Liver (tissue), 8 donors: ENCODE measurements at regions not wholly inside any gene's neighbourhood (a gene's known extent, or its start where the extent isn't known, plus 50 kb on each side); places are given as distances from the start of the nearest gene placed in this dataset.
A peak's percentile ranks its signal among the peaks of the same experiment; 100 is the strongest.

Experiments used
- DNase-seq: peaks from one replicate; pipeline ENCODE4 v3.0.0-alpha.2; 2017; ENCODE audit warnings: low spot score
- H3K27ac ChIP-seq, 2 donors: one replicate each; pipeline ENCODE4 v1.7.0; 2013; ENCODE audit warnings: inconsistent platforms in 2 of 2, low read length in 2 of 2, control low read depth in 1 of 2, low read depth in 1 of 2, mild to moderate bottlenecking in 1 of 2
- H3K27me3 ChIP-seq, 4 donors: one replicate each; pipeline versions ENCODE4 v1.6.1 to v1.7.0; 2013; ENCODE audit warnings: low read length in 3 of 4, inconsistent platforms in 1 of 4, mild to moderate bottlenecking in 1 of 4, moderate library complexity in 1 of 4; ENCODE audit not compliant: control insufficient read depth in 4 of 4, insufficient read depth in 4 of 4
- H3K36me3 ChIP-seq, 4 donors: one replicate each; pipeline versions ENCODE4 v1.6.1 to v1.7.0; 2013; ENCODE audit warnings: low read length in 3 of 4, mild to moderate bottlenecking in 3 of 4, low read depth in 1 of 4, moderate library complexity in 1 of 4; ENCODE audit not compliant: control insufficient read depth in 4 of 4, insufficient read depth in 3 of 4
- H3K4me1 ChIP-seq, 4 donors: one replicate each; pipeline versions ENCODE4 v1.6.1 to v1.7.0; 2013; ENCODE audit warnings: low read length in 3 of 4, mild to moderate bottlenecking in 3 of 4, moderate library complexity in 1 of 4; ENCODE audit not compliant: control insufficient read depth in 4 of 4, insufficient read depth in 4 of 4
- H3K4me3 ChIP-seq, 3 donors: one replicate each; pipeline versions ENCODE4 v1.6.1 to v1.7.0; 2013; ENCODE audit warnings: low read length in 3 of 3, control low read depth in 1 of 3, low read depth in 1 of 3, mild to moderate bottlenecking in 1 of 3
- H3K9ac ChIP-seq, 2 donors: one replicate each; pipeline ENCODE4 v1.7.0; 2013; ENCODE audit warnings: low read length in 2 of 2, mild to moderate bottlenecking in 2 of 2, moderate library complexity in 2 of 2, control low read depth in 1 of 2, low read depth in 1 of 2
- H3K9me3 ChIP-seq, 4 donors: one replicate each; pipeline versions ENCODE4 v1.6.1 to v1.7.0; 2013; ENCODE audit warnings: low read length in 3 of 4; ENCODE audit not compliant: control insufficient read depth in 4 of 4
- EGR1 ChIP-seq, 2 donors: IDR thresholded peaks; 2 replicates each; pipeline ENCODE4 v1.6.1; 2016 to 2018; ENCODE audit warnings: antibody characterized with exemption in 2 of 2, low read depth in 2 of 2
- FOXA1 ChIP-seq: IDR thresholded peaks from 2 replicates; pipeline ENCODE4 v1.6.1; 2016; ENCODE audit warnings: antibody characterized with exemption
- FOXA2 ChIP-seq: IDR thresholded peaks from 2 replicates; pipeline ENCODE4 v1.6.1; 2016; ENCODE audit warnings: antibody characterized with exemption
- GABPA ChIP-seq, 2 donors: IDR thresholded peaks in 1 of 2; conservative IDR thresholded peaks in 1 of 2; 2 replicates each; pipeline ENCODE4 v1.6.1; 2016; ENCODE audit warnings: antibody characterized with exemption in 2 of 2, mild to moderate bottlenecking in 1 of 2, moderate library complexity in 1 of 2
- HNF4A ChIP-seq, 2 donors: conservative IDR thresholded peaks; 2 replicates each; pipeline ENCODE4 v1.6.1; 2016; ENCODE audit warnings: antibody characterized with exemption in 2 of 2, mild to moderate bottlenecking in 2 of 2
- HNF4G ChIP-seq: IDR thresholded peaks from 2 replicates; pipeline ENCODE4 v1.6.1; 2016; ENCODE audit warnings: antibody characterized with exemption
- JUND ChIP-seq, 2 donors: IDR thresholded peaks; 2 replicates each; pipeline ENCODE4 v1.6.1; 2016; ENCODE audit warnings: antibody characterized with exemption in 2 of 2
- NR2F2 ChIP-seq: IDR thresholded peaks from 2 replicates; pipeline ENCODE4 v1.6.1; 2016; ENCODE audit warnings: antibody characterized with exemption
- RAD21 ChIP-seq, 2 donors: IDR thresholded peaks; 2 replicates each; pipeline ENCODE4 v1.6.1; 2016; ENCODE audit warnings: antibody characterized with exemption in 2 of 2, mild to moderate bottlenecking in 2 of 2
- RXRA ChIP-seq, 2 donors: IDR thresholded peaks; 2 replicates each; pipeline ENCODE4 v1.6.1; 2017 to 2018; ENCODE audit warnings: antibody characterized with exemption in 2 of 2, mild to moderate bottlenecking in 1 of 2
- SP1 ChIP-seq: IDR thresholded peaks from 2 replicates; pipeline ENCODE4 v1.6.1; 2018; ENCODE audit warnings: antibody characterized with exemption, mild to moderate bottlenecking
- TAF1 ChIP-seq: conservative IDR thresholded peaks from 2 replicates; pipeline ENCODE4 v1.6.1; 2016; ENCODE audit warnings: antibody characterized with exemption, mild to moderate bottlenecking
- YY1 ChIP-seq: IDR thresholded peaks from 2 replicates; pipeline ENCODE4 v1.6.1; 2016; ENCODE audit warnings: antibody characterized with exemption, mild to moderate bottlenecking
- WGBS: extraction: QIAGEN DNeasy Blood & Tissue Kit; methylation state at CpG from one replicate; pipeline ENCODE4 v1.1.7; 2013; 5-methylcytosine and 5-hydroxymethylcytosine counted together
- TF ChIP-seq, protein P1 (sequence below): IDR thresholded peaks from 2 replicates; pipeline ENCODE4 v1.6.1; 2016; ENCODE audit warnings: antibody characterized with exemption
- TF ChIP-seq, protein P2 (sequence below): IDR thresholded peaks from 2 replicates; pipeline ENCODE4 v1.6.1; 2016; ENCODE audit warnings: antibody characterized with exemption
- TF ChIP-seq, protein P3 (sequence below): IDR thresholded peaks from 2 replicates; pipeline ENCODE4 v1.6.1; 2016; ENCODE audit warnings: antibody characterized with exemption
- TF ChIP-seq, protein P4 (sequence below): fragments of 150-350 bp; IDR thresholded peaks from 2 replicates; pipeline ENCODE4 v1.5.1; 2017; ENCODE audit warnings: improper control_type of control experiment, low read depth, low read length; ENCODE audit not compliant: missing input control
- TF ChIP-seq, protein P5 (sequence below): IDR thresholded peaks from 2 replicates; pipeline ENCODE4 v1.6.1; 2016; ENCODE audit warnings: antibody characterized with exemption, mild to moderate bottlenecking
- donor health status: healthy.
- donor health status: healthy.
- donor health status: healthy.
- donor health status: healthy.
- donor health status: healthy.

DNA sequence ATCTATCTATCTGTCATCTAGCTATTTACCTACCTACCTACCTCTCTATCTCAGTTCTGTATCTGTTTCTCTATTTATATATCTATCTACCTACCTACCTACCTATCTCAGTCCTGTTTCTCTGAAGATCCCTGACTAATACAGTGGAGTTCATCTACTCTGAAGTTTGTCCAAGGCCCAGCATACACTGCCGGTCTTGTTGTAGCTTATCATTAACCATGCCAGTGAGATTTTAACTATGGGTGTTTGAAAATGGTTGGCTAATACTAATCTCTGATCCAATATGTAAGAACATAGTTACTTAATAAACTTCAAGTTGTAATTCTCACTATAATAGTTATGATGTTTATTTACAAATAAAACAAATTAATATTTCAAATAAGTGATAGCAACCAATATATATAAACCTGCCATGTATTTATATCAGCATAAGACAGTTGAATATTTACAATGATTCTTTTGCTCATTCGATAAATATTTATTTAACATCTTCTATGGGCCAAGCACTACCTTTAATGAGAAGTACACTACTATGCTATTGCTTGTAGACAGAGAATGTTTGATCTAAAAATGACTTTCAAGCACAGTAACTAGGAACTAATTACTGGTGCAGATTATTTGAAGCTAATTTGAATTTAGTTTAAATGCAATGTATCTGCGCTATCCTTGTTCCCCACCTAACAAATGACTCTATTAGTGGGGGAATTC, 242.1 kb downstream of the KLF5 start:
- Histone ChIP-seq H3K9ac (no peak overlapping the region), H3K4me3 (no peak overlapping the region), H3K4me1 (peaks cover 0 to 5% (median 2%) of the 10 kb centered on the region in 4 donors), H3K27me3 (no peaks in the 10 kb centered on the region), H3K36me3 (no peaks in the 10 kb centered on the region), H3K9me3 (no peaks in the 10 kb centered on the region), H3K27ac (no peak overlapping the region)
- peak; percentile 69 for TF ChIP-seq YY1
- TF ChIP-seq JUND (IDR thresholded peaks at IDR 0.05), result peak in 1 of 2 donors; percentile 23
- peak in 1 of 2 donors; percentile 25 for TF ChIP-seq RAD21 (IDR thresholded peaks at IDR 0.05)
- peak; percentile 21 for TF ChIP-seq SP1
- no peak for TF ChIP-seq HNF4G
- no peak for TF ChIP-seq FOXA2
- TF ChIP-seq, protein P1, sequence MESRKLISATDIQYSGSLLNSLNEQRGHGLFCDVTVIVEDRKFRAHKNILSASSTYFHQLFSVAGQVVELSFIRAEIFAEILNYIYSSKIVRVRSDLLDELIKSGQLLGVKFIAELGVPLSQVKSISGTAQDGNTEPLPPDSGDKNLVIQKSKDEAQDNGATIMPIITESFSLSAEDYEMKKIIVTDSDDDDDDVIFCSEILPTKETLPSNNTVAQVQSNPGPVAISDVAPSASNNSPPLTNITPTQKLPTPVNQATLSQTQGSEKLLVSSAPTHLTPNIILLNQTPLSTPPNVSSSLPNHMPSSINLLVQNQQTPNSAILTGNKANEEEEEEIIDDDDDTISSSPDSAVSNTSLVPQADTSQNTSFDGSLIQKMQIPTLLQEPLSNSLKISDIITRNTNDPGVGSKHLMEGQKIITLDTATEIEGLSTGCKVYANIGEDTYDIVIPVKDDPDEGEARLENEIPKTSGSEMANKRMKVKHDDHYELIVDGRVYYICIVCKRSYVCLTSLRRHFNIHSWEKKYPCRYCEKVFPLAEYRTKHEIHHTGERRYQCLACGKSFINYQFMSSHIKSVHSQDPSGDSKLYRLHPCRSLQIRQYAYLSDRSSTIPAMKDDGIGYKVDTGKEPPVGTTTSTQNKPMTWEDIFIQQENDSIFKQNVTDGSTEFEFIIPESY, result peak; percentile 47
- TF ChIP-seq, protein P2, sequence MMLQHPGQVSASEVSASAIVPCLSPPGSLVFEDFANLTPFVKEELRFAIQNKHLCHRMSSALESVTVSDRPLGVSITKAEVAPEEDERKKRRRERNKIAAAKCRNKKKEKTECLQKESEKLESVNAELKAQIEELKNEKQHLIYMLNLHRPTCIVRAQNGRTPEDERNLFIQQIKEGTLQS, result no peak
- TF ChIP-seq, protein P3, sequence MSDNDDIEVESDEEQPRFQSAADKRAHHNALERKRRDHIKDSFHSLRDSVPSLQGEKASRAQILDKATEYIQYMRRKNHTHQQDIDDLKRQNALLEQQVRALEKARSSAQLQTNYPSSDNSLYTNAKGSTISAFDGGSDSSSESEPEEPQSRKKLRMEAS, result no peak
- TF ChIP-seq GABPA (IDR thresholded peaks at IDR 0.05 in 1 of 2, conservative IDR thresholded peaks at IDR 0.05 in 1 of 2), result no peak
- TF ChIP-seq NR2F2, result no peak
- TF ChIP-seq RXRA (IDR thresholded peaks at IDR 0.05), result no peak
- peak in 1 of 2 donors; percentile 45 for TF ChIP-seq HNF4A (conservative IDR thresholded peaks at IDR 0.05)
- DNase-seq, result no peak
- 57% methylated on average over 3 of the region's 3 CpGs for WGBS

DNA sequence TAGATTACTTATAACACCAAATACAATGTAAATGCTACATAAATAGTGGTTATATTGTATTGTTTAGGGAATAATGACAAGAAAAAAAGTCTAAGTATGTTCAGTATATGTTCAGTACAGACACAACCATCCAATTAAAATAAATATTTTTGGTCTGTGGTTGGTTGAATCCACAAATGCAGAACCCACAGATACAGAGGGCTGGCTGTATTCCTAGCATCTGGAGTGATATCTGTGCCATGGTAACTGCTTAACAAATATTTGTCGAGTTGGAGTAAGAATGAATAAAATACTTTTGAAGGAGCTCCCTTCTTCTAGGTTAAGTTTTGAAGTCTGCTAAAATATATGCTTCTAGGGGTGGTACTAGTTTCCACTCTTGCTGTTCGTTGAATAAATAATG, 241.0 kb downstream of the KLF5 start:
- TF ChIP-seq YY1 (no peak), JUND (IDR thresholded peaks at IDR 0.05) (no peak), EGR1 (IDR thresholded peaks at IDR 0.05; ENCODE audit: low read depth in 2 of 2) (no peak), RAD21 (IDR thresholded peaks at IDR 0.05) (no peak), NR2F2 (no peak), TAF1 (no peak), FOXA2 (no peak), HNF4G (no peak), RXRA (IDR thresholded peaks at IDR 0.05) (no peak), FOXA1 (no peak)
- TF ChIP-seq, protein P3, result no peak
- TF ChIP-seq, protein P4, sequence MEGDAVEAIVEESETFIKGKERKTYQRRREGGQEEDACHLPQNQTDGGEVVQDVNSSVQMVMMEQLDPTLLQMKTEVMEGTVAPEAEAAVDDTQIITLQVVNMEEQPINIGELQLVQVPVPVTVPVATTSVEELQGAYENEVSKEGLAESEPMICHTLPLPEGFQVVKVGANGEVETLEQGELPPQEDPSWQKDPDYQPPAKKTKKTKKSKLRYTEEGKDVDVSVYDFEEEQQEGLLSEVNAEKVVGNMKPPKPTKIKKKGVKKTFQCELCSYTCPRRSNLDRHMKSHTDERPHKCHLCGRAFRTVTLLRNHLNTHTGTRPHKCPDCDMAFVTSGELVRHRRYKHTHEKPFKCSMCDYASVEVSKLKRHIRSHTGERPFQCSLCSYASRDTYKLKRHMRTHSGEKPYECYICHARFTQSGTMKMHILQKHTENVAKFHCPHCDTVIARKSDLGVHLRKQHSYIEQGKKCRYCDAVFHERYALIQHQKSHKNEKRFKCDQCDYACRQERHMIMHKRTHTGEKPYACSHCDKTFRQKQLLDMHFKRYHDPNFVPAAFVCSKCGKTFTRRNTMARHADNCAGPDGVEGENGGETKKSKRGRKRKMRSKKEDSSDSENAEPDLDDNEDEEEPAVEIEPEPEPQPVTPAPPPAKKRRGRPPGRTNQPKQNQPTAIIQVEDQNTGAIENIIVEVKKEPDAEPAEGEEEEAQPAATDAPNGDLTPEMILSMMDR, result no peak
- TF ChIP-seq, protein P2, result no peak
- TF ChIP-seq, protein P5, sequence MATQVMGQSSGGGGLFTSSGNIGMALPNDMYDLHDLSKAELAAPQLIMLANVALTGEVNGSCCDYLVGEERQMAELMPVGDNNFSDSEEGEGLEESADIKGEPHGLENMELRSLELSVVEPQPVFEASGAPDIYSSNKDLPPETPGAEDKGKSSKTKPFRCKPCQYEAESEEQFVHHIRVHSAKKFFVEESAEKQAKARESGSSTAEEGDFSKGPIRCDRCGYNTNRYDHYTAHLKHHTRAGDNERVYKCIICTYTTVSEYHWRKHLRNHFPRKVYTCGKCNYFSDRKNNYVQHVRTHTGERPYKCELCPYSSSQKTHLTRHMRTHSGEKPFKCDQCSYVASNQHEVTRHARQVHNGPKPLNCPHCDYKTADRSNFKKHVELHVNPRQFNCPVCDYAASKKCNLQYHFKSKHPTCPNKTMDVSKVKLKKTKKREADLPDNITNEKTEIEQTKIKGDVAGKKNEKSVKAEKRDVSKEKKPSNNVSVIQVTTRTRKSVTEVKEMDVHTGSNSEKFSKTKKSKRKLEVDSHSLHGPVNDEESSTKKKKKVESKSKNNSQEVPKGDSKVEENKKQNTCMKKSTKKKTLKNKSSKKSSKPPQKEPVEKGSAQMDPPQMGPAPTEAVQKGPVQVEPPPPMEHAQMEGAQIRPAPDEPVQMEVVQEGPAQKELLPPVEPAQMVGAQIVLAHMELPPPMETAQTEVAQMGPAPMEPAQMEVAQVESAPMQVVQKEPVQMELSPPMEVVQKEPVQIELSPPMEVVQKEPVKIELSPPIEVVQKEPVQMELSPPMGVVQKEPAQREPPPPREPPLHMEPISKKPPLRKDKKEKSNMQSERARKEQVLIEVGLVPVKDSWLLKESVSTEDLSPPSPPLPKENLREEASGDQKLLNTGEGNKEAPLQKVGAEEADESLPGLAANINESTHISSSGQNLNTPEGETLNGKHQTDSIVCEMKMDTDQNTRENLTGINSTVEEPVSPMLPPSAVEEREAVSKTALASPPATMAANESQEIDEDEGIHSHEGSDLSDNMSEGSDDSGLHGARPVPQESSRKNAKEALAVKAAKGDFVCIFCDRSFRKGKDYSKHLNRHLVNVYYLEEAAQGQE, result no peak
- Histone ChIP-seq H3K36me3 (no peaks in the 10 kb centered on the region), H3K27ac (no peak overlapping the region), H3K27me3 (no peaks in the 10 kb centered on the region), H3K4me3 (no peak overlapping the region), H3K9me3 (no peaks in the 10 kb centered on the region), H3K4me1 (peaks cover 0 to 5% (median 2%) of the 10 kb centered on the region in 4 donors), H3K9ac (no peak overlapping the region)
- DNase-seq, result no peak
- WGBS, result 94% methylated on average over 2 of the region's 2 CpGs
